ENCODE measurements at regions not wholly inside any gene's neighbourhood (a gene's known extent, or its start where the extent isn't known, plus 50 kb on each side); places are given as distances from the start of the nearest gene placed in this dataset.

GRCh38 chr10:128516180-128516579 lies 390.0 kb upstream of the MKI67 start:
- no peak for DNase-seq (ENCODE audit: extremely low read depth, low read depth)
- TF ChIP-seq CTCF (IDR thresholded peaks at IDR 0.05; ENCODE audit: low read depth, low read length, missing control alignments): no peak
- no peak overlapping the region for H3K4me3 ChIP-seq (replicated peaks; ENCODE audit: low read depth, low read length)

GRCh38 chr10:128517167-128517566 lies 390.9 kb upstream of the MKI67 start:
- no peak overlapping the region for H3K4me3 ChIP-seq (replicated peaks; ENCODE audit: low read depth, low read length)
- no peak for DNase-seq (ENCODE audit: extremely low read depth, low read depth)
- TF ChIP-seq CTCF (IDR thresholded peaks at IDR 0.05; ENCODE audit: low read depth, low read length, missing control alignments): no peak

- no peak for DNase-seq (ENCODE audit: extremely low read depth, low read depth)
- no peak for TF ChIP-seq CTCF (IDR thresholded peaks at IDR 0.05; ENCODE audit: low read depth, low read length, missing control alignments)
- H3K4me3 ChIP-seq (replicated peaks; ENCODE audit: low read depth, low read length): no peak overlapping the region
These were observed 391.8 kb upstream of the MKI67 start for GRCh38 chr10:128518000-128518399.

GRCh38 chr10:128519581-128519980 lies 393.4 kb upstream of the MKI67 start:
- no peak overlapping the region for H3K4me3 ChIP-seq (replicated peaks; ENCODE audit: low read depth, low read length)
- no peak for DNase-seq (ENCODE audit: extremely low read depth, low read depth)
- TF ChIP-seq CTCF (IDR thresholded peaks at IDR 0.05; ENCODE audit: low read depth, low read length, missing control alignments): no peak

- TF ChIP-seq CTCF (IDR thresholded peaks at IDR 0.05; ENCODE audit: low read depth, low read length, missing control alignments): no peak
- no peak overlapping the region for H3K4me3 ChIP-seq (replicated peaks; ENCODE audit: low read depth, low read length)
- no peak for DNase-seq (ENCODE audit: extremely low read depth, low read depth)
These were observed 394.1 kb upstream of the MKI67 start for GRCh38 chr10:128520211-128520815.

GRCh38 chr10:128522551-128523308 lies 396.5 kb upstream of the MKI67 start:
- TF ChIP-seq CTCF (IDR thresholded peaks at IDR 0.05; ENCODE audit: low read depth, low read length, missing control alignments): no peak
- no peak overlapping the region for H3K4me3 ChIP-seq (replicated peaks; ENCODE audit: low read depth, low read length)
- DNase-seq (ENCODE audit: extremely low read depth, low read depth): no peak

Data from HFF-Myc (cell line).